ENCODE measurements at regions not wholly inside any gene's neighbourhood (a gene's known extent, or its start where the extent isn't known, plus 50 kb on each side); places are given as distances from the start of the nearest gene placed in this dataset.

DNA sequence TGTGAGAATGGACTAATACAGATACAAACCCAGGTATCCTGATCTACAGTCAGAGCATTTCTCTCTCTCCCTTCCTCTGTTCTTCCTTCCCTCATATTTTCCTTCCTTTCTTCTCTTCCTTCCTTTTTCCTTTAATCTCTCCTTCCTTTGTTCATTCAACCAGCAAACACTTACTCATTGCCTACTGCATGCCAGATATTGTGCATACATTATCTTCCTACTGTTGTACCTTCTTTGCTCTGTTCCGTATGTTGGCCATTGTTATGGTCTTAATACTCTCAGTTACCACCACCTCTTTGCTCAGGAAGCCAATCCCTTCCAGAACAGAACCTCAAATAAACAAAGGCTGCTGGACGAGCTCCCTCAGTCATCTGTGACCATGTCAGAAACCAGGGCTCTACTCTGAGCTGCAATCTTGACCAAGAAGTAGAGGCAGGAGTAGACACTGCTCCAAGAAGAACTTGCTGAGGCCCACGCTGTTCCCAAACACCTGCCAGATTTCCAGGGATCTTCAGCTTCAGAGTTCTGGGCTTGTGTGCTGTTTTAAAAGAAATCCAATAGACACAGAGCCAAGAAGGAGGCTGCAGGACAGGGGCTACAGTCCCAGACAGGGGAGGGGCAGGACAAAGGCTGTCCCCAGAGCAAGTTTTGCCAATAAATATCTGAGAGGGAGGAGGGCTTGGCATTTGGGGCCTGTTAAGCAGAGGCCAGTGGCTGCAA lies 526.7 kb upstream of the TBX3 start:
- POLR2A ChIA-PET: no interaction called here
- WGBS (ENCODE audit: insufficient coverage, low coverage, missing lambda C conversion rate): 0% methylated on average over 3 of the region's 3 CpGs

DNA sequence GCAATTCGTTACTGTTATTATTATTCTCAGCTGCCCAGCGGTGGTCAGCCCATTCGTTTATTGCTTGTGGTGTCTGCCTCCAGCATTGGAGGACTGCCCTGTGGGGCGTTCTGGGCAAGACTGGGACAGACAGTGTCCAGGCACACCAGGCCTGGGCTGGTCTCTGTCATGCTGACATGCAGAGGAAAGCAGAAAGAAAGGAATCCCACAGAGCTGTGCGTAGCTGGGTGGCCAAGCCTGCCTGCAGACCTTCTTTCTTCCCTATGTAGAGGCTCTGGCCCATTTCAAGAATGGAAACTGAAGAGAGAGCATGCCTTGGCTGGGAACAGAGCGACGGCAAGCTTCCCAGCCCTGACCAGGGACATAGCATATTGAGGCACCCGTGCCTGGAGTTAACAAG lies 525.3 kb upstream of the TBX3 start:
- in situ Hi-C loops (cut with MboI): no loop called here
- POLR2A ChIA-PET: no interaction called here
- TF ChIP-seq, protein P1, sequence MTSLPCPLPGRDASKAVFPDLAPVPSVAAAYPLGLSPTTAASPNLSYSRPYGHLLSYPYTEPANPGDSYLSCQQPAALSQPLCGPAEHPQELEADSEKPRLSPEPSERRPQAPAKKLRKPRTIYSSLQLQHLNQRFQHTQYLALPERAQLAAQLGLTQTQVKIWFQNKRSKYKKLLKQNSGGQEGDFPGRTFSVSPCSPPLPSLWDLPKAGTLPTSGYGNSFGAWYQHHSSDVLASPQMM (CRISPR knock-in tag; IDR thresholded peaks at IDR 0.05): no peak
- TF ChIP-seq TEAD2 (tag; IDR thresholded peaks at IDR 0.05): no peak
- TF ChIP-seq NCOA2 (IDR thresholded peaks at IDR 0.05; ENCODE audit: partially characterized antibody in 2 of 2): no peak
- no peak for TF ChIP-seq SIRT6 (IDR thresholded peaks at IDR 0.05; ENCODE audit: low read depth, low read length)
- TF ChIP-seq, protein P2, sequence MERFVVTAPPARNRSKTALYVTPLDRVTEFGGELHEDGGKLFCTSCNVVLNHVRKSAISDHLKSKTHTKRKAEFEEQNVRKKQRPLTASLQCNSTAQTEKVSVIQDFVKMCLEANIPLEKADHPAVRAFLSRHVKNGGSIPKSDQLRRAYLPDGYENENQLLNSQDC (CRISPR knock-in tag; IDR thresholded peaks at IDR 0.05): no peak
- no peak for TF ChIP-seq ZNF766 (CRISPR knock-in tag; conservative IDR thresholded peaks at IDR 0.05)
- TF ChIP-seq PTBP1 (IDR thresholded peaks at IDR 0.05; ENCODE audit: low read depth, low read length): no peak
- no peak for TF ChIP-seq HDAC3 (IDR thresholded peaks at IDR 0.05; ENCODE audit: borderline replicate concordance, partially characterized antibody)
- TF ChIP-seq POLR2AphosphoS2 (IDR thresholded peaks at IDR 0.05; ENCODE audit: low read length): no peak
- TF ChIP-seq NFXL1 (CRISPR knock-in tag; IDR thresholded peaks at IDR 0.05): no peak
- TF ChIP-seq ZNF445 (CRISPR knock-in tag; IDR thresholded peaks at IDR 0.05; ENCODE audit: low read depth): no peak
- no peak for TF ChIP-seq ZNF197 (CRISPR knock-in tag; IDR thresholded peaks at IDR 0.05; ENCODE audit: low read depth)

More for the DNA sequence above, 526.7 kb upstream of the TBX3 start:
- CTCF ChIA-PET (ENCODE audit: low intra/inter-chr PET ratio): no interaction called here
- no peak for DNase-seq (ENCODE audit: extremely low read depth in 1 of 4, low spot score in 3 of 4)
- intact Hi-C loops (cut with micrococcal nuclease): no loop called here
- Histone ChIP-seq H3K36me3 (ENCODE audit: control insufficient read depth, insufficient read depth, low read length) (no peaks in the 10 kb centered on the region), H3K27me3 (ENCODE audit: control insufficient read depth in 2 of 2, insufficient read depth in 2 of 2, low read length in 2 of 2) (peaks cover 0 to 11% of the 10 kb centered on the region in 2 experiments; a peak in 1 of 5 replicates), H3K4me1 (replicated peaks in 1 of 2; ENCODE audit: control insufficient read depth in 2 of 2, insufficient read depth in 2 of 2, low read length in 2 of 2) (peaks cover 0 to 3% of the 10 kb centered on the region in 2 experiments; a peak in 1 of 5 replicates), H3K4me2 (ENCODE audit: insufficient read depth, low read length) (no peak overlapping the region), H3K27ac (ENCODE audit: extremely low read depth, low read depth, low read length) (no peak overlapping the region), H3K4me3 (no peak overlapping the region), H3K9ac (ENCODE audit: insufficient read depth in 1 of 2, low read depth in 2 of 2, low read length in 2 of 2) (no peak overlapping the region), H3K79me2 (ENCODE audit: control insufficient read depth, insufficient read depth, low read length) (no peaks in the 10 kb centered on the region), H2AFZ (ENCODE audit: low read depth, low read length) (no peak overlapping the region), H3K9me3 (replicated peaks; ENCODE audit: control insufficient read depth, insufficient read depth, low read depth, low read length) (no peaks in the 10 kb centered on the region), H4K20me1 (replicated peaks; ENCODE audit: control insufficient read depth, insufficient read depth, low read length) (no peaks in the 10 kb centered on the region), H3K9me1 (ENCODE audit: control insufficient read depth, insufficient read depth, low read length) (no peaks in the 10 kb centered on the region)
- no peak for FAIRE-seq
- TF ChIP-seq, protein P3, sequence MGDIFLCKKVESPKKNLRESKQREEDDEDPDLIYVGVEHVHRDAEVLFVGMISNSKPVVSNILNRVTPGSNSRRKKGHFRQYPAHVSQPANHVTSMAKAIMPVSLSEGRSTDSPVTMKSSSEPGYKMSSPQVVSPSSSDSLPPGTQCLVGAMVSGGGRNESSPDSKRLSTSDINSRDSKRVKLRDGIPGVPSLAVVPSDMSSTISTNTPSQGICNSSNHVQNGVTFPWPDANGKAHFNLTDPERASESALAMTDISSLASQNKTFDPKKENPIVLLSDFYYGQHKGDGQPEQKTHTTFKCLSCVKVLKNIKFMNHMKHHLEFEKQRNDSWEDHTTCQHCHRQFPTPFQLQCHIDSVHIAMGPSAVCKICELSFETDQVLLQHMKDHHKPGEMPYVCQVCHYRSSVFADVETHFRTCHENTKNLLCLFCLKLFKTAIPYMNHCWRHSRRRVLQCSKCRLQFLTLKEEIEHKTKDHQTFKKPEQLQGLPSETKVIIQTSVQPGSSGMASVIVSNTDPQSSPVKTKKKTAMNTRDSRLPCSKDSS (IDR thresholded peaks at IDR 0.05; ENCODE audit: low read depth, partially characterized antibody): no peak
- peak; percentile 82 for TF ChIP-seq ZKSCAN8 (CRISPR knock-in tag; IDR thresholded peaks at IDR 0.05)
- in situ Hi-C loops (cut with MboI): no loop called here
- BruUV-seq (replicated peaks): no TSS peak
- ATAC-seq: no peak

More for the DNA sequence above, 525.3 kb upstream of the TBX3 start:
- H3K4me1 ChIP-seq (replicated peaks in 1 of 2; ENCODE audit: control insufficient read depth in 2 of 2, insufficient read depth in 2 of 2, low read length in 2 of 2): peaks cover 0 to 12% of the 10 kb centered on the region in 2 experiments; a peak in 3 of 5 replicates
- DNase-seq (ENCODE audit: extremely low read depth in 1 of 4, low spot score in 3 of 4) (no peak), ATAC-seq (no peak), FAIRE-seq (no peak)
- H3K27ac ChIP-seq (ENCODE audit: extremely low read depth, low read depth, low read length): no peak overlapping the region
- no peak overlapping the region for H3K9ac ChIP-seq (ENCODE audit: insufficient read depth in 1 of 2, low read depth in 2 of 2, low read length in 2 of 2)
- peaks cover 0 to 11% of the 10 kb centered on the region in 2 experiments; a peak in 1 of 5 replicates for H3K27me3 ChIP-seq (ENCODE audit: control insufficient read depth in 2 of 2, insufficient read depth in 2 of 2, low read length in 2 of 2)
- 1% methylated on average over 8 of the region's 8 CpGs for WGBS (ENCODE audit: insufficient coverage, low coverage, missing lambda C conversion rate)
- CTCF ChIA-PET (ENCODE audit: low intra/inter-chr PET ratio): no interaction called here
- H3K36me3 ChIP-seq (ENCODE audit: control insufficient read depth, insufficient read depth, low read length): no peaks in the 10 kb centered on the region
- H3K9me1 ChIP-seq (ENCODE audit: control insufficient read depth, insufficient read depth, low read length): no peaks in the 10 kb centered on the region
- BruUV-seq (replicated peaks): no TSS peak
- intact Hi-C loops (cut with micrococcal nuclease): no loop called here
- H3K4me2 ChIP-seq (ENCODE audit: insufficient read depth, low read length): no peak overlapping the region
- no peak overlapping the region for H3K4me3 ChIP-seq
- no peaks in the 10 kb centered on the region for H4K20me1 ChIP-seq (replicated peaks; ENCODE audit: control insufficient read depth, insufficient read depth, low read length)
- no peaks in the 10 kb centered on the region for H3K9me3 ChIP-seq (replicated peaks; ENCODE audit: control insufficient read depth, insufficient read depth, low read depth, low read length)
- no peaks in the 10 kb centered on the region for H3K79me2 ChIP-seq (ENCODE audit: control insufficient read depth, insufficient read depth, low read length)
- H2AFZ ChIP-seq (ENCODE audit: low read depth, low read length): no peak overlapping the region

Data from K562 (cell line).